Gastrocnemius medialis (tissue), 4 donors: ENCODE measurements at regions not wholly inside any gene's neighbourhood (a gene's known extent, or its start where the extent isn't known, plus 50 kb on each side); places are given as distances from the start of the nearest gene placed in this dataset.

Experiments used
- CTCF ChIP-seq, 5 experiments: fragments of 450-650 bp in 3 of 5; fragments of 200-600 bp in 2 of 5; sonication (generic) in 2 of 5; IDR thresholded peaks in 4 of 5; conservative IDR thresholded peaks in 1 of 5; 1 replicate in 4 of 5; 2 replicates in 1 of 5; pipeline ENCODE4 v1.5.1; 2016 to 2019; ENCODE audit warnings: antibody characterized with exemption in 5 of 5, mild to moderate bottlenecking in 3 of 5, moderate library complexity in 3 of 5
- POLR2A ChIP-seq, 2 donors: fragments of 450-650 bp; IDR thresholded peaks; one replicate each; pipeline ENCODE4 v1.6.1; 2017; ENCODE audit warnings: antibody characterized with exemption in 2 of 2, mild to moderate bottlenecking in 2 of 2, moderate library complexity in 2 of 2

GRCh38 chr2:38164881-38165280 lies 88.9 kb upstream of the CYP1B1 start:
- TF ChIP-seq CTCF (IDR thresholded peaks at IDR 0.05 in 4 of 5, conservative IDR thresholded peaks at IDR 0.05 in 1 of 5), result no peak
- TF ChIP-seq POLR2A (IDR thresholded peaks at IDR 0.05), result no peak
